Erythroblast (primary cell): ENCODE measurements at regions not wholly inside any gene's neighbourhood (a gene's known extent, or its start where the extent isn't known, plus 50 kb on each side); places are given as distances from the start of the nearest gene placed in this dataset.

Experiments used
- GATA1 ChIP-seq: IDR thresholded peaks from 2 replicates; pipeline ENCODE4 v1.6.1; 2011; ENCODE audit warnings: low read depth, mild to moderate bottlenecking, control low read depth, low read length, moderate library complexity
- POLR2A ChIP-seq: IDR thresholded peaks from 2 replicates; pipeline ENCODE4 v1.6.1; 2011; ENCODE audit warnings: mild to moderate bottlenecking, low read length

DNA sequence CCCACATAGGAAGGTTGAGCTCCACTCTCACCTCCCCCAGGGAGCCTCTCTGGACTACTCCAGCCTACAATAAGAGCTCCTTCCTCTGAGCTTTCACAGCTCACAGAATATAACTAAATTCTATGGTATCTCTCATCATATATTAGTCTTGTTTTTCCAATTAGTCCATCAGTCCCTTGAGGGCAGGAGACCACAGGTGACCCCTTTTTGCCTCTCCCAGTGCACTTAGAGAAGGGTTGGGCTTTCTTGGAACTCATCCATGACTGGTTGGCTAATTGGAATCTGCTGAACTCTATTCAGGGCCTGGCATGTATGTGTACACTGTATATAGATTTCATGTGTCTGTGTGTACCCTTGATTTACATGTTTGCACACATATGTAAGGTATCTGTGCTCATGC lies 50.4 kb upstream of the ARAP3 start:
- no peak for TF ChIP-seq POLR2A
- no peak for TF ChIP-seq GATA1
